Lung (tissue), 11 donors: ENCODE measurements at regions not wholly inside any gene's neighbourhood (a gene's known extent, or its start where the extent isn't known, plus 50 kb on each side); places are given as distances from the start of the nearest gene placed in this dataset.
"Not testable (repeated sequence)": the region's sequence is repeated elsewhere in the genome, so short reads cannot be mapped to it uniquely, and the experiment has no call there.

Experiments used
- ATAC-seq: fragments of 200-7000 bp; cut with Tn5 transposase; one replicate; pipeline ENCODE4 v1.9.1; 2020; ENCODE audit warnings: moderate number of reproducible peaks; ENCODE audit not compliant: insufficient read depth, low FRiP score
- DNase-seq, 3 donors: peaks; one replicate each; pipeline ENCODE4 v3.0.0-alpha.2; 2013 to 2017
- H3K27ac ChIP-seq, 2 donors: one replicate each; pipeline ENCODE4 v1.5.1; 2013; ENCODE audit warnings: mild to moderate bottlenecking in 2 of 2, moderate library complexity in 2 of 2, control low read depth in 1 of 2, inconsistent platforms in 1 of 2, low read depth in 1 of 2, low read length in 1 of 2
- H3K27me3 ChIP-seq, 3 donors: one replicate each; pipeline ENCODE4 v1.5.1; 2013; ENCODE audit warnings: low read length in 2 of 3; ENCODE audit not compliant: control insufficient read depth in 3 of 3, insufficient read depth in 3 of 3
- H3K36me3 ChIP-seq, 4 donors: one replicate each; pipeline ENCODE4 v1.5.1; 2013; ENCODE audit warnings: low read length in 4 of 4, mild to moderate bottlenecking in 1 of 4, moderate library complexity in 1 of 4; ENCODE audit not compliant: control insufficient read depth in 4 of 4, insufficient read depth in 4 of 4
- H3K4me1 ChIP-seq, 5 donors: one replicate each; pipeline ENCODE4 v1.5.1; 2013; ENCODE audit warnings: low read length in 5 of 5, mild to moderate bottlenecking in 2 of 5, moderate library complexity in 1 of 5; ENCODE audit not compliant: control insufficient read depth in 5 of 5, insufficient read depth in 5 of 5
- H3K4me3 ChIP-seq: one replicate; pipeline ENCODE4 v1.5.1; 2013; ENCODE audit warnings: mild to moderate bottlenecking, control low read depth, moderate library complexity
- H3K9ac ChIP-seq, 2 donors: one replicate each; pipeline ENCODE4 v1.5.1; 2013; ENCODE audit warnings: low read length in 2 of 2, control low read depth in 1 of 2; ENCODE audit not compliant: insufficient read depth in 1 of 2
- H3K9me3 ChIP-seq, 4 donors: one replicate each; pipeline ENCODE4 v1.5.1; 2013; ENCODE audit warnings: low read length in 3 of 4, mild to moderate bottlenecking in 1 of 4, moderate library complexity in 1 of 4; ENCODE audit not compliant: control insufficient read depth in 4 of 4, insufficient read depth in 3 of 4
- WGBS, 2 donors: extraction: QIAGEN DNeasy Blood & Tissue Kit; methylation state at CpG; one replicate each; pipeline ENCODE4 v1.1.7; 2013; 5-methylcytosine and 5-hydroxymethylcytosine counted together
- TF ChIP-seq, protein P1 (sequence below): IDR thresholded peaks from 2 replicates; pipeline ENCODE4 v1.5.1; 2012; ENCODE audit warnings: mild to moderate bottlenecking; ENCODE audit errors: control extremely low read depth, extremely low read depth
- donor health status: control.
- donor health status: control.
- donor health status: Bipolar disorder and iron deficiency.
- donor health status: healthy.
- donor health status: DM: yes; HTN: yes; CAD: no.

DNA sequence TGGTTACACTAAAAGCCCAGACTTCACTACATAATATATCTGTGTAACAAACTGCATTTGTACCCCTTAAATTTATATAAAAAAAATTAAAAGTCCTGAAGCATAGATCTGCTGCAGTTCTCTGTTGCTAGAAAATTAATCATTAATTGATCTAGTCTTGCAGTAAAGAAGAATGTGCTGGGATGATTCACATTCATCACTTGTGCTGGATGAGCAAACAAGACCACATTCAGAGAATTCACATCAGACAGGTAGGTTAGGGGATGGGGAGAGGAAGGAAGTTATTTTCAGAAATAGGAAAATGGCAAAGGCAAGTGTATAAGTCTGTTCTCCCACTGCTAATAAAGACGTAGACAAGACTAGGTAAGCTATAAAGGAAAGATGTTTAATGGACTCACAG, 1019.0 kb downstream of the KCNMA1 start:
- H3K4me3 ChIP-seq, result no peak overlapping the region
- DNase-seq (no peak), ATAC-seq (no peak)
- H3K9ac ChIP-seq, result no peak overlapping the region
- H3K4me1 ChIP-seq, result no peaks in the 10 kb centered on the region
- H3K27me3 ChIP-seq, result no peaks in the 10 kb centered on the region
- WGBS, 2 donors, result 93 to 97% methylated on average over 1 of the region's 1 CpG
- H3K9me3 ChIP-seq, result peaks cover 0 to 7% (median 3%) of the 10 kb centered on the region in 4 donors
- H3K36me3 ChIP-seq, result no peaks in the 10 kb centered on the region
- TF ChIP-seq, protein P1, sequence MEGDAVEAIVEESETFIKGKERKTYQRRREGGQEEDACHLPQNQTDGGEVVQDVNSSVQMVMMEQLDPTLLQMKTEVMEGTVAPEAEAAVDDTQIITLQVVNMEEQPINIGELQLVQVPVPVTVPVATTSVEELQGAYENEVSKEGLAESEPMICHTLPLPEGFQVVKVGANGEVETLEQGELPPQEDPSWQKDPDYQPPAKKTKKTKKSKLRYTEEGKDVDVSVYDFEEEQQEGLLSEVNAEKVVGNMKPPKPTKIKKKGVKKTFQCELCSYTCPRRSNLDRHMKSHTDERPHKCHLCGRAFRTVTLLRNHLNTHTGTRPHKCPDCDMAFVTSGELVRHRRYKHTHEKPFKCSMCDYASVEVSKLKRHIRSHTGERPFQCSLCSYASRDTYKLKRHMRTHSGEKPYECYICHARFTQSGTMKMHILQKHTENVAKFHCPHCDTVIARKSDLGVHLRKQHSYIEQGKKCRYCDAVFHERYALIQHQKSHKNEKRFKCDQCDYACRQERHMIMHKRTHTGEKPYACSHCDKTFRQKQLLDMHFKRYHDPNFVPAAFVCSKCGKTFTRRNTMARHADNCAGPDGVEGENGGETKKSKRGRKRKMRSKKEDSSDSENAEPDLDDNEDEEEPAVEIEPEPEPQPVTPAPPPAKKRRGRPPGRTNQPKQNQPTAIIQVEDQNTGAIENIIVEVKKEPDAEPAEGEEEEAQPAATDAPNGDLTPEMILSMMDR, result no peak
- no peak overlapping the region for H3K27ac ChIP-seq

DNA sequence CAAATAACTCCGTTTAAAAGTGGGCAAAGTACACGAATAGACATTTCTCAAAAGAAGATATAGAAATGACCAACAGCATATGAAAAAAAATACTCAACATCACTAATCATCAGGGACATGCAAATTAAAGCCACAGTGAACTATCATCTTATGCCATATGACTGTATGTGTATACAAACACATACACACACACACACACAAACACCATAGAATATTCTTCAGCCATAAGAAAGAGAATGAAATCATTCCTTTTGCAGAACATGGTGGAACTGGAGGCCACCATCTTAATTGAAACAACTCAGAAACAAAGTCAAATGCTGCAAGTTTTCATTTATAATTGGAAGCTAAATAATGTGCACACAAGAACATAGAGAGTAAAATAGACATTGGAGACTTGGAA, 1019.4 kb downstream of the KCNMA1 start:
- Histone ChIP-seq H3K27me3 (no peaks in the 10 kb centered on the region), H3K27ac (no peak overlapping the region), H3K36me3 (no peaks in the 10 kb centered on the region), H3K9me3 (peaks cover 0 to 7% (median 3%) of the 10 kb centered on the region in 4 donors), H3K4me3 (no peak overlapping the region), H3K9ac (no peak overlapping the region), H3K4me1 (no peaks in the 10 kb centered on the region)
- DNase-seq, result no peak
- TF ChIP-seq, protein P1, result no peak
- 95 to 99% methylated on average over 2 of the region's 2 CpGs for WGBS, 2 donors
- no peak for ATAC-seq

DNA sequence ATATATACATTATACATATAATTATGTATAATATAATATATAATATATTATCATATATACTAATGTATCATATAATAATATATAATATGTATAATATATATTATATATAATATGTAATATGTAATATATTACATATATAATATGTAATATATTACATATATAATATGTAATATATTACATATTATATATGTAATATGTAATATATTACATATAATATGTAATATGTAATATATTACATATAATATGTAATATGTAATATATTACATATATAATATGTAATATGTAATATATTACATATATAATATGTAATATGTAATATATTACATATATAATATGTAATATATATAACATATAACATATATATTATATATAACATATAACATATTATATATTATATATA, 1020.9 kb downstream of the KCNMA1 start:
- H3K27me3 ChIP-seq, H3K4me3 ChIP-seq, H3K4me1 ChIP-seq, H3K9me3 ChIP-seq, H3K27ac ChIP-seq, ATAC-seq, H3K9ac ChIP-seq, H3K36me3 ChIP-seq, DNase-seq: not testable (repeated sequence)

DNA sequence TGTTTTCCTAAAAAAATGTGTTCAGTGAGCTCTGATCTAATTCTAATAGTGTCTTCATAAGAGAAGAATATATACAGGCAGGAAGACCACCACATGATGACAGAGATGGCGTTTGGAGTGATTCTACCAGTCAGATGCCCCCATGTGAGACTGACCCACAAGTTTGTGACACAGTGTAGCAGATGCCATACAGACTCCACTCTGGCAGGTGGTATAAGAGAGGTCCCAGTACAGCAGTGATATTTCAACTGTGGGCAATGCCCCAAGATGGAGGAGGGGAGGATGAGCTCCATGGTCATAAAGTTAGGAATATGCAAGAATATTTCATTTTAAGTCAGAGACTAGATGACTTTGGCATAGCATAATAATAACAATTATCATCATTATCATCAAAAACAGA, 1022.6 kb downstream of the KCNMA1 start:
- ATAC-seq (no peak), DNase-seq (no peak)
- WGBS, 2 donors, result 82 to 96% methylated on average over 1 of the region's 1 CpG
- H3K9ac ChIP-seq, result no peak overlapping the region
- no peaks in the 10 kb centered on the region for H3K36me3 ChIP-seq
- H3K27ac ChIP-seq, result no peak overlapping the region
- H3K27me3 ChIP-seq, result no peaks in the 10 kb centered on the region
- no peak overlapping the region for H3K4me3 ChIP-seq
- no peaks in the 10 kb centered on the region for H3K4me1 ChIP-seq
- peaks cover 0 to 6% (median 3%) of the 10 kb centered on the region in 4 donors for H3K9me3 ChIP-seq
- TF ChIP-seq, protein P1, result no peak
